ENCODE measurements at regions not wholly inside any gene's neighbourhood (a gene's known extent, or its start where the extent isn't known, plus 50 kb on each side); places are given as distances from the start of the nearest gene placed in this dataset.

DNA sequence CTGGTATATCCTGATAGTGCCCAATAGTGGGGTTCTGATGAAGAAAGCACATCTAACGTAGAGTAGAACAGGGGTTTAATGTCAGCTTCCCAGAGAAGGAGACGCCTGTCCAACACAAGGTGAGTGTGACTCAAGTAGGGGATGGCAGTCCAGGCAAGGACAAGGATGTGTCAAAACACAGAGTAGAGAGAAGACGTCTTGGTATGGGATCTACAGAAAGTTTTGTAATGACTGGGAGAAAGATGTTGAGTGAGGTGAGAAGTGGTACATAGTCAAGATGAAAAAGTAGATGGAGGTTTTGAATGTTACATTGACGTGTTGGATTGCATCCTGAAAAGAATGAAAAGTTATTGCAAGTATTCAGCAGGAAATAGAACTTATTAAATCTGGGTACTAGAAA lies 124.4 kb downstream of the TMA16 start:
- Histone ChIP-seq H3K27ac (no peak overlapping the region), H3K4me1 (no peaks in the 10 kb centered on the region), H3K4me3 (no peak overlapping the region), H3K36me3 (ENCODE audit: insufficient read depth in 1 of 2, low read depth in 1 of 2) (no peaks in the 10 kb centered on the region), H3K27me3 (ENCODE audit: insufficient read depth in 3 of 3, low read length in 2 of 3) (no peaks in the 10 kb centered on the region), H3K9me3 (no peaks in the 10 kb centered on the region)
- 87 to 89% (median 89%) methylated on average over 4 of the region's 4 CpGs for WGBS, 3 donors
- intact Hi-C loops (cut with DNase I): no loop called here
- TF ChIP-seq, protein P1, sequence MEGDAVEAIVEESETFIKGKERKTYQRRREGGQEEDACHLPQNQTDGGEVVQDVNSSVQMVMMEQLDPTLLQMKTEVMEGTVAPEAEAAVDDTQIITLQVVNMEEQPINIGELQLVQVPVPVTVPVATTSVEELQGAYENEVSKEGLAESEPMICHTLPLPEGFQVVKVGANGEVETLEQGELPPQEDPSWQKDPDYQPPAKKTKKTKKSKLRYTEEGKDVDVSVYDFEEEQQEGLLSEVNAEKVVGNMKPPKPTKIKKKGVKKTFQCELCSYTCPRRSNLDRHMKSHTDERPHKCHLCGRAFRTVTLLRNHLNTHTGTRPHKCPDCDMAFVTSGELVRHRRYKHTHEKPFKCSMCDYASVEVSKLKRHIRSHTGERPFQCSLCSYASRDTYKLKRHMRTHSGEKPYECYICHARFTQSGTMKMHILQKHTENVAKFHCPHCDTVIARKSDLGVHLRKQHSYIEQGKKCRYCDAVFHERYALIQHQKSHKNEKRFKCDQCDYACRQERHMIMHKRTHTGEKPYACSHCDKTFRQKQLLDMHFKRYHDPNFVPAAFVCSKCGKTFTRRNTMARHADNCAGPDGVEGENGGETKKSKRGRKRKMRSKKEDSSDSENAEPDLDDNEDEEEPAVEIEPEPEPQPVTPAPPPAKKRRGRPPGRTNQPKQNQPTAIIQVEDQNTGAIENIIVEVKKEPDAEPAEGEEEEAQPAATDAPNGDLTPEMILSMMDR (IDR thresholded peaks at IDR 0.05): no peak
- DNase-seq (no peak), ATAC-seq (no peak)

DNA sequence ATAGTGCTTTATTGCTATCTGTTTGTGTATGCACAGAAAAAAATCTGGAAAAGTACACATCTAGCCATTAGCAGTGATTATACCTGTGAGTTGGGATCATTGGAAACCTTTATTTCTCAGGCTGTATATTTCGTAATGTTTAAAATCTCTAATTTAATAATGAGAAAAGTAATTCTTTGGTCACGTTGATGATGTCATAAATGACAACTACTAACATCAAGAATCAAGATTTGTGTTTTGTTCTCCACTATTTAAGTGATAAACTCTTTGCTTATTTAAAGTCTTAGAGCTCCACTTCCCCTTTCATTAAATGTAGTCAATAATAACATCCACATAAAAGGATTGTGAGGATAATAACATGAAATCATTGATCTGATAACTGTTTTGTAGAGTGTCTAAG lies 126.2 kb downstream of the TMA16 start:
- Histone ChIP-seq H3K4me3 (no peak overlapping the region), H3K36me3 (ENCODE audit: insufficient read depth in 1 of 2, low read depth in 1 of 2) (no peaks in the 10 kb centered on the region), H3K27me3 (ENCODE audit: insufficient read depth in 3 of 3, low read length in 2 of 3) (no peaks in the 10 kb centered on the region), H3K4me1 (no peaks in the 10 kb centered on the region), H3K9me3 (no peaks in the 10 kb centered on the region), H3K27ac (no peak overlapping the region)
- ATAC-seq: no peak
- TF ChIP-seq, protein P1 (IDR thresholded peaks at IDR 0.05): no peak
- intact Hi-C loops (cut with DNase I): no loop called here
- DNase-seq: no peak
- WGBS, 3 donors: 75 to 81% (median 77%) methylated on average over 2 of the region's 2 CpGs

DNA sequence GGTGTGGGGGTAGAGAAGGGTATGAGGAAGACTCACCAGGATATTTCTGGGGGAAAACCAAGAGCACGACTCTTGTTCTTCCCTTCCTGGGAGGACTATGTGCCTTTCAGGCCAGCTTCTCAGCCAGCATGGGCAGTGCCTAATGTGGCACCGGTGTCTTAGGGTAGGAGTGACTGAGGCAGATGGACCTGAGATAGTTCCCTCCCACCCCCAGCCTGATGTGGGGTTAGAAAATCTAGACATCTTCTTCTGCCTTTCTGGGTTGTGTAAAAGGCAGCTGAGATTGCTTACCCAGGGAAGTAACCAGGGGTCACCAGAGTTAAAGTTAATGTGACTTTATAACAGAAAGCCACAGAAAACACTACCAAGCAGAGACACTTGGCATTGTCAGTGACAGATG lies 127.3 kb downstream of the TMA16 start:
- DNase-seq (no peak), ATAC-seq (no peak)
- Histone ChIP-seq H3K27me3 (ENCODE audit: insufficient read depth in 3 of 3, low read length in 2 of 3) (no peaks in the 10 kb centered on the region), H3K36me3 (ENCODE audit: insufficient read depth in 1 of 2, low read depth in 1 of 2) (no peaks in the 10 kb centered on the region), H3K4me1 (no peaks in the 10 kb centered on the region), H3K9me3 (no peaks in the 10 kb centered on the region), H3K4me3 (no peak overlapping the region), H3K27ac (no peak overlapping the region)
- intact Hi-C loops (cut with DNase I): no loop called here
- 37 to 79% (median 54%) methylated on average over 2 of the region's 2 CpGs for WGBS, 3 donors
- TF ChIP-seq, protein P1 (IDR thresholded peaks at IDR 0.05): no peak

DNA sequence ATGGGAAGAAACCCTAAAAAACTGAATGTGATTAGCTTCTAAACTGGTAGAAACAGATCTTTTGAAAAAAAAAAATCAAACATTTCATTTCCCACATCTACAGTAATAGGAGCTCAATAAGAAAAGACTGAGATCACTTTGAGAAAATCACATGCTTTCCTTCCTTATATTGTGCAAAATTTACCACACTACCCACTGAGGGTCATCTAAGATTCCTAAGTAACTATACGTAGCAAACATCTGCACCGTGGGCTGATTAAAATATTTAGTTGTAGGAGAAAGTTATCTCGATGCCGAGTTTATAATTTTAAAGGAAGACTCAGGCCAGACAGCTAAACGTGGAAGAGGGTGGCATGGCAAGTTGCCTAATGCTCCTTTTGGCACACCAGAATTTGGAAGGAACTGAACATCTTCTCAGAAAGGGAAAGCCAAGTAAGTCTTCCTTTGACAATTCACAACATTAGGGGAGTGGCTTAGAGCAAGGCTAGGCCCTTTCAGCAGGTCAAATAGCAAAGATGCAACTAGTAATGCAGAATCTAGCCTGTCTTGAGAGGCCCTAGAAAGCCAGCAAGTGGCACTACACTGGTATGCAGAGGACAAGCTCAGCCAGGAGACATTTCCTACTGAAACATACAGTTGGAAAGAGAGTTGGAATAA lies 128.0 kb downstream of the TMA16 start:
- Histone ChIP-seq H3K9me3 (no peaks in the 10 kb centered on the region), H3K27me3 (ENCODE audit: insufficient read depth in 3 of 3, low read length in 2 of 3) (no peaks in the 10 kb centered on the region), H3K36me3 (ENCODE audit: insufficient read depth in 1 of 2, low read depth in 1 of 2) (no peaks in the 10 kb centered on the region), H3K4me3 (no peak overlapping the region), H3K27ac (no peak overlapping the region), H3K4me1 (no peaks in the 10 kb centered on the region)
- no peak for DNase-seq
- no peak for ATAC-seq
- TF ChIP-seq, protein P1 (IDR thresholded peaks at IDR 0.05): no peak
- intact Hi-C loops (cut with DNase I): no loop called here
- 47 to 58% (median 51%) methylated on average over 5 of the region's 5 CpGs for WGBS, 3 donors

DNA sequence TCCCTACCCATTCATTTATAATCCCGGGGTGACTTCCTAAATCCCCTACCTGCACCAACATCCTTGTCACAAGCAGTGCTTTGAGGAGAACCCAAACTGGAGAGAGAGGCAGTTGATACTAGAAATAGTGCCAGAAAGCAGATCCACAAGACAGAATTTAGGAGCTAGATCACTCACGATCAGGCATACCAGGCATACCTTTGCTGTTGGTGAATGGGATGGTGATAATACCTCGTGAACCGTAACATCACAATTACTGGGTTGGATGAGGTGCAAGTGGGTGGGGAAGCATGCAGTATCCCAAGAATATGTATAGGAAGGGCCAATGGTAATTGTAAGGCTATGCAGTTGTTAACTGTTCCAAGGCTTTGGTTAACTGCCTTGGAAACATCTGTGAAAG lies 129.3 kb downstream of the TMA16 start:
- DNase-seq (no peak), ATAC-seq (no peak)
- Histone ChIP-seq H3K4me1 (no peaks in the 10 kb centered on the region), H3K9me3 (no peaks in the 10 kb centered on the region), H3K36me3 (ENCODE audit: insufficient read depth in 1 of 2, low read depth in 1 of 2) (no peaks in the 10 kb centered on the region), H3K4me3 (no peak overlapping the region), H3K27me3 (ENCODE audit: insufficient read depth in 3 of 3, low read length in 2 of 3) (no peaks in the 10 kb centered on the region), H3K27ac (no peak overlapping the region)
- 67 to 75% (median 72%) methylated on average over 4 of the region's 4 CpGs for WGBS, 3 donors
- intact Hi-C loops (cut with DNase I): no loop called here
- TF ChIP-seq, protein P1 (IDR thresholded peaks at IDR 0.05): no peak

All from psoas muscle (tissue), 7 donors.